Trophoblast cell (in vitro differentiated cells and primary cell): ENCODE measurements at regions not wholly inside any gene's neighbourhood (a gene's known extent, or its start where the extent isn't known, plus 50 kb on each side); places are given as distances from the start of the nearest gene placed in this dataset.

Experiments
- DNase-seq, 2 donors: peaks; one replicate each; pipeline ENCODE4 v3.0.0-alpha.2; 2016
- H2AFZ ChIP-seq: 2 replicates; pipeline ENCODE4 v1.6.1; 2013; ENCODE audit warnings: low read length, moderate library complexity, mild to moderate bottlenecking; ENCODE audit not compliant: insufficient read depth, poor library complexity
- H2AK5ac ChIP-seq: 2 replicates; pipeline ENCODE4 v1.6.1; 2013; ENCODE audit warnings: mild to moderate bottlenecking, low read length
- H2BK120ac ChIP-seq: 2 replicates; pipeline ENCODE4 v1.6.1; 2013; ENCODE audit warnings: low read length, mild to moderate bottlenecking, moderate library complexity; ENCODE audit not compliant: insufficient read depth, poor library complexity
- H2BK12ac ChIP-seq: 2 replicates; pipeline ENCODE4 v1.6.1; 2013; ENCODE audit warnings: mild to moderate bottlenecking, low read length, moderate library complexity
- H2BK5ac ChIP-seq: 2 replicates; pipeline ENCODE4 v1.6.1; 2013; ENCODE audit warnings: low read length, low read depth, moderate library complexity, mild to moderate bottlenecking; ENCODE audit not compliant: poor library complexity
- H3K14ac ChIP-seq: 2 replicates; pipeline ENCODE4 v1.6.1; 2013; ENCODE audit warnings: mild to moderate bottlenecking, low read length
- H3K18ac ChIP-seq: 2 replicates; pipeline ENCODE4 v1.6.1; 2013; ENCODE audit warnings: mild to moderate bottlenecking, low read length
- H3K23ac ChIP-seq: 2 replicates; pipeline ENCODE4 v1.6.1; 2013; ENCODE audit warnings: low read length
- H3K27ac ChIP-seq: 2 replicates; pipeline ENCODE4 v1.5.1; 2013; ENCODE audit warnings: low read depth, mild to moderate bottlenecking, inconsistent platforms, low read length, moderate library complexity
- H3K27me3 ChIP-seq: 2 replicates; pipeline ENCODE4 v1.6.1; 2013; ENCODE audit warnings: inconsistent platforms, mild to moderate bottlenecking, low read length, moderate library complexity; ENCODE audit not compliant: insufficient read depth
- H3K36me3 ChIP-seq, 2 experiments: 1 replicate in 1 of 2; 2 replicates in 1 of 2; pipeline ENCODE4 v1.6.1; 2013; ENCODE audit warnings: low read length in 2 of 2, mild to moderate bottlenecking in 2 of 2, moderate library complexity in 1 of 2; ENCODE audit not compliant: insufficient read depth in 2 of 2, control insufficient read depth in 1 of 2
- H3K4ac ChIP-seq: 2 replicates; pipeline ENCODE4 v1.6.1; 2013; ENCODE audit warnings: low read depth, mild to moderate bottlenecking, low read length, moderate library complexity
- H3K4me1 ChIP-seq, 2 experiments: 1 replicate in 1 of 2; 2 replicates in 1 of 2; pipeline ENCODE4 v1.6.1; 2013; ENCODE audit warnings: low read length in 2 of 2, mild to moderate bottlenecking in 2 of 2, moderate library complexity in 1 of 2; ENCODE audit not compliant: insufficient read depth in 2 of 2, control insufficient read depth in 1 of 2
- H3K4me2 ChIP-seq: 2 replicates; pipeline ENCODE4 v1.6.1; 2013; ENCODE audit warnings: inconsistent platforms, mild to moderate bottlenecking, low read length, moderate library complexity
- H3K4me3 ChIP-seq: 2 replicates; pipeline ENCODE4 v1.5.1; 2013; ENCODE audit warnings: mild to moderate bottlenecking, low read depth, low read length, inconsistent platforms
- H3K79me1 ChIP-seq: one replicate; pipeline ENCODE4 v1.6.1; 2013; ENCODE audit warnings: low read length
- H3K79me2 ChIP-seq: 2 replicates; pipeline ENCODE4 v1.6.1; 2013; ENCODE audit warnings: low read length, mild to moderate bottlenecking; ENCODE audit not compliant: control insufficient read depth, insufficient read depth, poor library complexity
- H3K9ac ChIP-seq: 2 replicates; pipeline ENCODE4 v1.6.1; 2013; ENCODE audit warnings: mild to moderate bottlenecking, low read length
- H3K9me3 ChIP-seq: 2 replicates; pipeline ENCODE4 v1.6.1; 2013; ENCODE audit warnings: low read depth, mild to moderate bottlenecking, control low read depth, inconsistent platforms, low read length; ENCODE audit not compliant: insufficient read depth
- H4K12ac ChIP-seq: 2 replicates; pipeline ENCODE4 v1.6.1; 2013; ENCODE audit warnings: low read depth, mild to moderate bottlenecking, low read length, moderate library complexity
- H4K8ac ChIP-seq: 2 replicates; pipeline ENCODE4 v1.6.1; 2013; ENCODE audit warnings: low read depth, mild to moderate bottlenecking, low read length, moderate library complexity
- H4K91ac ChIP-seq: one replicate; pipeline ENCODE4 v1.6.1; 2013; ENCODE audit warnings: low read depth, mild to moderate bottlenecking, low read length, moderate library complexity
- WGBS: extraction: QIAGEN DNeasy Blood & Tissue Kit; methylation state at CpG from one replicate; pipeline ENCODE4 v1.1.7; 2013; ENCODE audit warnings: missing lambda C conversion rate; ENCODE audit not compliant: insufficient read length, insufficient coverage; ENCODE audit errors: extremely low coverage; 5-methylcytosine and 5-hydroxymethylcytosine counted together

DNA sequence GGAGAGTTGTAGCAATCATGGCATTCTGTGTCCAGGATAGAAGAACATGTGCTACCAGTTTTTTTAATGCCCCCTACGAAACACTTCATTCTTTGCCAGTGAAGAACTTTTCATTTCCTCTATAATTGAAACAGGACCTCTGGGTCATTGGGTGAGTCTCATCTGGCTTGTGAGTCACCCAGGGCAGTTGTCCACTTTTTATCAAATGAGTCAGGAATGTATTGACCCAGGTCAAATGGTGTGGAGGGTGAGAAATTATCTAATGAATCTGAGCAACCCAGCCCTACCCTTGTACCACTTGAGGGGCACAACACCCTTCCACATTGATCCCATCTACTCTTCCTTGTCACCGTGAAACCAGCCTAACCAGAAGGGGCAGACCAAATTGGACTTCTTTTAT, 417.3 kb upstream of the PROX1 start:
- H2AK5ac ChIP-seq, result no peak overlapping the region
- no peak overlapping the region for H3K4ac ChIP-seq
- H3K79me2 ChIP-seq, result no peaks in the 10 kb centered on the region
- H4K12ac ChIP-seq, result no peak overlapping the region
- no peaks in the 10 kb centered on the region for H3K79me1 ChIP-seq
- H3K4me1 ChIP-seq, result no peaks in the 10 kb centered on the region
- H2BK120ac ChIP-seq, result no peak overlapping the region
- WGBS, result no CpG with 5 or more reads among the region's 2 CpGs
- H3K4me3 ChIP-seq, result no peak overlapping the region
- no peak overlapping the region for H4K8ac ChIP-seq
- no peak overlapping the region for H3K23ac ChIP-seq
- no peak overlapping the region for H3K9ac ChIP-seq
- H2BK12ac ChIP-seq, result no peak overlapping the region
- DNase-seq, result no peak
- H3K14ac ChIP-seq, result no peak overlapping the region
- H3K9me3 ChIP-seq, result peaks cover 4% of the 10 kb centered on the region
- H3K27me3 ChIP-seq, result no peaks in the 10 kb centered on the region
- H3K4me2 ChIP-seq, result no peak overlapping the region
- H2BK5ac ChIP-seq, result no peak overlapping the region
- H3K36me3 ChIP-seq, result no peaks in the 10 kb centered on the region
- H3K18ac ChIP-seq, result no peak overlapping the region
- H4K91ac ChIP-seq, result no peak overlapping the region
- no peak overlapping the region for H2AFZ ChIP-seq
- no peak overlapping the region for H3K27ac ChIP-seq

DNA sequence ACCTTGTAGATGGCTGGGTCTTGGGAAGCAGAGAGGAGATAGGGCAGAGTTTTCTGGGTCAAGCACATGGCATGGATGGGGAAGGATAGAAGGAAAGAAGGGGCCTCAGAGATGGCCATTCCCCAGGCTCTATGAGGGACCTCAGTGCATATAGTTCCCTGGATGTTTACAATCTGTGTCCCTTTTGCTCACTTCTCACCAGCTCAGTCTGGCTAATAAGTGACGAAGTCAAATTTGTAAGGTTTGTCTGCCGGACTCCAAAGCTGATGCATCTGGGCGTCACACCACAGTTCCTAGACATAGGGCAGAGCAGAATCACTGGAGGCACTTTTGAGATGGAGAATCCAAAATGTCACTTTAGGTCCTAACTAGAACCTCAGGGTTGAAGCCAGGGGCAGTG, 416.4 kb upstream of the PROX1 start:
- Histone ChIP-seq H4K8ac (no peak overlapping the region), H4K12ac (no peak overlapping the region), H2AK5ac (no peak overlapping the region), H3K9ac (no peak overlapping the region), H3K14ac (no peak overlapping the region), H2BK12ac (no peak overlapping the region), H3K79me1 (no peaks in the 10 kb centered on the region), H3K79me2 (no peaks in the 10 kb centered on the region), H2BK5ac (no peak overlapping the region), H3K9me3 (peaks cover 4% of the 10 kb centered on the region), H2BK120ac (no peak overlapping the region), H3K4me1 (no peaks in the 10 kb centered on the region), H3K4me3 (no peak overlapping the region), H3K18ac (no peak overlapping the region), H3K36me3 (no peaks in the 10 kb centered on the region), H3K4me2 (no peak overlapping the region), H3K23ac (no peak overlapping the region), H4K91ac (no peak overlapping the region), H2AFZ (no peak overlapping the region), H3K27ac (no peak overlapping the region), H3K27me3 (no peaks in the 10 kb centered on the region), H3K4ac (no peak overlapping the region)
- no peak for DNase-seq
- no CpG with 5 or more reads among the region's 3 CpGs for WGBS

DNA sequence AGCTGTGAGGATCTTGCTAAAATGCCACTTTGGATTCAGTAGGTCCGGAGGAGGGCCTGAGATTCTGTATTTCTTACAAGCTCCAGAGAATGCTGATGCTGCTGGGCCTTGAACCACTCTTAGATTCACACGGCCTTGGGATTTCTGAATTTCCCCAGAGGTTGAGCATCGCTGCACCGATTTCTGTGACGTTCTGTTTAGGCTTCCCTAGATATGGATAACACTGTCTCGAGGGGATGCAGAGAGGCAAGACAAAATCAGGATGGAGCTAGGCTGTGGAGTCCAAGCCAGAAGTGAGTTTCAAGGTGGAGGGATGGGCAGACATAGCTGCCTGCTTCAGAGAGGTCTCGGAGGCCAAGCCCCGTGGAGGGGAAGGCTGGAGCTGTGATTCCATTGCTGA, 415.9 kb upstream of the PROX1 start:
- Histone ChIP-seq H3K27me3 (no peaks in the 10 kb centered on the region), H3K36me3 (no peaks in the 10 kb centered on the region), H3K4ac (no peak overlapping the region), H3K18ac (no peak overlapping the region), H3K9ac (peak overlapping the region; percentile 48), H4K12ac (no peak overlapping the region), H2BK120ac (no peak overlapping the region), H3K4me3 (no peak overlapping the region), H4K8ac (no peak overlapping the region), H4K91ac (no peak overlapping the region), H3K9me3 (peaks cover 4% of the 10 kb centered on the region), H3K79me2 (no peaks in the 10 kb centered on the region), H3K79me1 (no peaks in the 10 kb centered on the region), H3K14ac (no peak overlapping the region), H2AK5ac (no peak overlapping the region), H3K4me1 (no peaks in the 10 kb centered on the region), H2AFZ (no peak overlapping the region), H3K4me2 (no peak overlapping the region), H2BK12ac (no peak overlapping the region), H2BK5ac (no peak overlapping the region), H3K27ac (no peak overlapping the region), H3K23ac (no peak overlapping the region)
- WGBS, result no CpG with 5 or more reads among the region's 8 CpGs
- no peak for DNase-seq

DNA sequence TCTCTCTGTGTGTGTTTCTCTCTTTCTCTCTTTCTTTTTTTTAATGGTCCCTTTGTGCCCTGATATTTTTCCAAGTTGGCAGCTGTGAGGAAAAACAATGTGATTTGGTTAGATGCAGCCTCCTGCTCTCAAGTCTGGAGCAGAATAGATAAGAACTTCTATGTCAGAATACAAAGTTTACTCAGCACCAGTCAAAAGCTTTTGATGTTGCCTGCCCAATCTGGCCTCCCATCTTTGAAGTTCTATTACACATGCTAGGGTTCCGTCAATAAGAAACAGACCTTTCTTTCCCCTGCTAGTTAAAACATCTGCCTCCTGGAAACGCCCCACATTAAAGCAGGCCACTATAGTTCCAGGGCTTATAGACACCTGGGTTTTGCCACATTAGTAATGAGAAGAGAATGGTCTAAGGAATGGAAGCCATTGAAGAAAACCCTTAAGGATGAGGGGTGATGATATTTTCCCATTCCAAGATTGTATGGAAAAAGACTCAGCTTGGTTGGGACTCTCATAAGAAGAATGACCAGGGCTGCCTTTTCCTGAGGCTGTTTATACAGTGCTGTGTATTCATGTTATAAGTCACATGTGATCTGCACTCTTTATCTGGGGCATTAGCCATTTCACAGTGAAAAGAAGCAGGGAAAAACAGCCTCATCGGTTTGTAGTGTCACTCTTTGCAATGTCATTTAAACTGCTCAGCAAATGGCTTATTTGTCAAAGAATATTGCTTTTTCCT, 414.7 kb upstream of the PROX1 start:
- H2AFZ ChIP-seq, result no peak overlapping the region
- no peak overlapping the region for H2BK12ac ChIP-seq
- WGBS, result no CpG with 5 or more reads among the region's 3 CpGs
- no peak overlapping the region for H2AK5ac ChIP-seq
- no peak overlapping the region for H4K8ac ChIP-seq
- H3K9ac ChIP-seq, result no peak overlapping the region
- H3K27me3 ChIP-seq, result no peaks in the 10 kb centered on the region
- H4K91ac ChIP-seq, result no peak overlapping the region
- H3K79me1 ChIP-seq, result no peaks in the 10 kb centered on the region
- H3K36me3 ChIP-seq, result no peaks in the 10 kb centered on the region
- H3K79me2 ChIP-seq, result no peaks in the 10 kb centered on the region
- no peak for DNase-seq
- H3K18ac ChIP-seq, result no peak overlapping the region
- no peak overlapping the region for H3K14ac ChIP-seq
- no peak overlapping the region for H3K27ac ChIP-seq
- H2BK5ac ChIP-seq, result no peak overlapping the region
- no peaks in the 10 kb centered on the region for H3K4me1 ChIP-seq
- H3K4me3 ChIP-seq, result no peak overlapping the region
- peaks cover 4% of the 10 kb centered on the region for H3K9me3 ChIP-seq
- H2BK120ac ChIP-seq, result no peak overlapping the region
- H3K4ac ChIP-seq, result no peak overlapping the region
- H3K4me2 ChIP-seq, result no peak overlapping the region
- no peak overlapping the region for H3K23ac ChIP-seq
- no peak overlapping the region for H4K12ac ChIP-seq
